Calu3 (cell line): ENCODE measurements at regions not wholly inside any gene's neighbourhood (a gene's known extent, or its start where the extent isn't known, plus 50 kb on each side); places are given as distances from the start of the nearest gene placed in this dataset.

ENCODE experiments used
- BruUV-seq: library from RNA; stranded (reverse); fragments of 400-500 nt; replicated peaks from 2 replicates; lab custom pipeline; 2021; lab: Mats Ljungman, UMichigan
- CTCF ChIA-PET: fragments of 300-600 bp; sonication (Branson Sonifier 250); formaldehyde crosslinking; loops from one replicate; lab custom pipeline; 2022; ENCODE audit warnings: antibody characterized with exemption; lab: Charles Lee
- DNase-seq: peaks from one replicate; pipeline ENCODE4 v3.0.0; 2022
- H3K27ac Mint-ChIP-seq: one replicate; pipeline ENCODE4 v1.8.0; 2022; ENCODE audit warnings: mixed read lengths; ENCODE audit not compliant: unreplicated experiment
- H3K27me3 Mint-ChIP-seq: one replicate; pipeline ENCODE4 v1.8.0; 2022; ENCODE audit warnings: mixed read lengths; ENCODE audit not compliant: unreplicated experiment
- H3K36me3 Mint-ChIP-seq: one replicate; pipeline ENCODE4 v1.8.0; 2022; ENCODE audit warnings: mild to moderate bottlenecking, moderate library complexity, mixed read lengths; ENCODE audit not compliant: insufficient read depth, unreplicated experiment
- H3K4me1 Mint-ChIP-seq: one replicate; pipeline ENCODE4 v1.8.0; 2022; ENCODE audit warnings: mild to moderate bottlenecking, low read depth, mixed read lengths; ENCODE audit not compliant: unreplicated experiment
- H3K4me3 Mint-ChIP-seq: one replicate; pipeline ENCODE4 v1.8.0; 2022; ENCODE audit warnings: mild to moderate bottlenecking, low read depth, moderate library complexity, mixed read lengths; ENCODE audit not compliant: unreplicated experiment
- H3K9me3 Mint-ChIP-seq: one replicate; pipeline ENCODE4 v1.8.0; 2022; ENCODE audit warnings: low read depth, mixed read lengths; ENCODE audit not compliant: unreplicated experiment
- intact Hi-C: fragments of 100-400 bp; cut with micrococcal nuclease; formaldehyde crosslinking; loops from one replicate; pipeline ENCODE4 v1.10.0; 2022; ENCODE audit not compliant: unreplicated experiment
- TF ChIP-seq, protein P1 (sequence below): fragments of 200-600 bp; IDR thresholded peaks from one replicate; pipeline ENCODE4 v1.8.0; 2022; ENCODE audit warnings: antibody characterized with exemption; ENCODE audit not compliant: unreplicated experiment

GRCh38 chr13:44660050-44660449 lies 83.9 kb upstream of the TSC22D1 start:
- H3K4me1 Mint-ChIP-seq: no peaks in the 10 kb centered on the region
- BruUV-seq: no TSS peak
- no peak for DNase-seq
- TF ChIP-seq, protein P1, sequence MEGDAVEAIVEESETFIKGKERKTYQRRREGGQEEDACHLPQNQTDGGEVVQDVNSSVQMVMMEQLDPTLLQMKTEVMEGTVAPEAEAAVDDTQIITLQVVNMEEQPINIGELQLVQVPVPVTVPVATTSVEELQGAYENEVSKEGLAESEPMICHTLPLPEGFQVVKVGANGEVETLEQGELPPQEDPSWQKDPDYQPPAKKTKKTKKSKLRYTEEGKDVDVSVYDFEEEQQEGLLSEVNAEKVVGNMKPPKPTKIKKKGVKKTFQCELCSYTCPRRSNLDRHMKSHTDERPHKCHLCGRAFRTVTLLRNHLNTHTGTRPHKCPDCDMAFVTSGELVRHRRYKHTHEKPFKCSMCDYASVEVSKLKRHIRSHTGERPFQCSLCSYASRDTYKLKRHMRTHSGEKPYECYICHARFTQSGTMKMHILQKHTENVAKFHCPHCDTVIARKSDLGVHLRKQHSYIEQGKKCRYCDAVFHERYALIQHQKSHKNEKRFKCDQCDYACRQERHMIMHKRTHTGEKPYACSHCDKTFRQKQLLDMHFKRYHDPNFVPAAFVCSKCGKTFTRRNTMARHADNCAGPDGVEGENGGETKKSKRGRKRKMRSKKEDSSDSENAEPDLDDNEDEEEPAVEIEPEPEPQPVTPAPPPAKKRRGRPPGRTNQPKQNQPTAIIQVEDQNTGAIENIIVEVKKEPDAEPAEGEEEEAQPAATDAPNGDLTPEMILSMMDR: no peak
- H3K27ac Mint-ChIP-seq: no peak overlapping the region
- CTCF ChIA-PET: no interaction called here
- intact Hi-C loops: no loop called here
- no peaks in the 10 kb centered on the region for H3K9me3 Mint-ChIP-seq
- H3K27me3 Mint-ChIP-seq: peaks cover 11% of the 10 kb centered on the region
- no peak overlapping the region for H3K4me3 Mint-ChIP-seq
- no peaks in the 10 kb centered on the region for H3K36me3 Mint-ChIP-seq

- Mint-ChIP-seq H3K9me3 (no peaks in the 10 kb centered on the region), H3K27me3 (no peaks in the 10 kb centered on the region), H3K36me3 (no peaks in the 10 kb centered on the region), H3K27ac (no peak overlapping the region), H3K4me3 (no peak overlapping the region), H3K4me1 (no peaks in the 10 kb centered on the region)
- TF ChIP-seq, protein P1: no peak
- no TSS peak for BruUV-seq
- CTCF ChIA-PET: interaction anchor here (0.5 to 0.7 kb wide), 2 partner anchors 10 to 343 kb away, joined by 3 read pairs; no protein-coding TSS in a partner anchor
- intact Hi-C loops: no loop called here
- no peak for DNase-seq
These were observed 77.0 kb upstream of the TSC22D1 start for GRCh38 chr13:44652962-44653660.

DNA sequence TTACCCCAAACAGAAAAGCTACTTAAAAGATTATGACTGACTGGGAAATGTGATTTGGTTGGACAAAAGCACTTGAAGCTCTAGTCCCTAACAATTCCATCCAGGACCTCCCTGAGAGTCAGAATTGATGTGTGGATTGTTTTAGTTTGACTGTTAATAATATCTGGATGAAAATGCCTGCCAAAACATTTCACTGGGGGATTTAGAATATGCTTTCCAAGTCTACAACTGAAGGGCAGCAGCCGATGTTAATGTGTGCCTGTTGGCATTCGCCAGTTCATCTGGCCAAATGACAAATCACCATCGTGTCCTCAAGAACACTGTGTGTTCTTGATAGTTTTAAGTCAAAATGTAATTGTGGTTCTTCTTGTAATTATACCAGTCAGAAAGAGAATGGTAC lies 76.0 kb upstream of the TSC22D1 start:
- Mint-ChIP-seq H3K27me3 (no peaks in the 10 kb centered on the region), H3K36me3 (no peaks in the 10 kb centered on the region), H3K27ac (no peak overlapping the region), H3K9me3 (no peaks in the 10 kb centered on the region), H3K4me1 (no peaks in the 10 kb centered on the region), H3K4me3 (no peak overlapping the region)
- BruUV-seq: no TSS peak
- TF ChIP-seq, protein P1: no peak
- DNase-seq: no peak
- intact Hi-C loops: no loop called here
- CTCF ChIA-PET: no interaction called here

GRCh38 chr13:44651724-44652123 lies 75.6 kb upstream of the TSC22D1 start:
- no peaks in the 10 kb centered on the region for H3K27me3 Mint-ChIP-seq
- no peaks in the 10 kb centered on the region for H3K4me1 Mint-ChIP-seq
- TF ChIP-seq, protein P1: no peak
- H3K27ac Mint-ChIP-seq: no peak overlapping the region
- intact Hi-C loops: no loop called here
- H3K36me3 Mint-ChIP-seq: no peaks in the 10 kb centered on the region
- no TSS peak for BruUV-seq
- CTCF ChIA-PET: no interaction called here
- DNase-seq: no peak
- H3K9me3 Mint-ChIP-seq: no peaks in the 10 kb centered on the region
- H3K4me3 Mint-ChIP-seq: no peak overlapping the region
